ENCODE measurements at regions not wholly inside any gene's neighbourhood (a gene's known extent, or its start where the extent isn't known, plus 50 kb on each side); places are given as distances from the start of the nearest gene placed in this dataset.

DNA sequence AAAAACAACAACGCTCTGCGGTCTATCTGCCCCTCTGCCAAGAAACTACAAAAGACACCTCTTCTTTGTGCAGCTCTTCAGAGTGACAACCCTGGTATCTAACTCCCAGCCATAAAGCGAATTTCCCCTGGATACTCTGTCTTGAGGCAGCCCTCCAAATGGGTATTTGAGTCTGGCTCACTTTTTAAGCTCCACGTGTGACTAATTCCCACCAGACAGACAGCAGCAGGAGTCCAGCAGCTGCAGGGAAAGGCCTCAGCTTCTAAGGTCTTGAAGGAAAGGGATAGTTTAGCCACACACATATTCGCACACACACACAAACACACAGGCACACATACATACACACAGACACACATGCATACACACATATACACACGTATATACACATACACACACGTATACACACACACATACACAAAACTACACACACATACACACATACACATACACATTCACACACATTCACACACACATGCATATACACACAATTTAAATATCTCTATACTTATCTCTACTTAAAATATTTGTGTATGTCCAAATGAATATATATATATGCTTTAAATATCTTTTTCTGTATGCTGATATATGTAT, 188.8 kb downstream of the TSHZ3 start:
- DNase-seq = no peak

GRCh38 chr19:31154021-31154420, 195.2 kb downstream of the TSHZ3 start:
- DNase-seq = no peak

- DNase-seq = no peak
These were observed 196.3 kb downstream of the TSHZ3 start for GRCh38 chr19:31152906-31153305.

DNA sequence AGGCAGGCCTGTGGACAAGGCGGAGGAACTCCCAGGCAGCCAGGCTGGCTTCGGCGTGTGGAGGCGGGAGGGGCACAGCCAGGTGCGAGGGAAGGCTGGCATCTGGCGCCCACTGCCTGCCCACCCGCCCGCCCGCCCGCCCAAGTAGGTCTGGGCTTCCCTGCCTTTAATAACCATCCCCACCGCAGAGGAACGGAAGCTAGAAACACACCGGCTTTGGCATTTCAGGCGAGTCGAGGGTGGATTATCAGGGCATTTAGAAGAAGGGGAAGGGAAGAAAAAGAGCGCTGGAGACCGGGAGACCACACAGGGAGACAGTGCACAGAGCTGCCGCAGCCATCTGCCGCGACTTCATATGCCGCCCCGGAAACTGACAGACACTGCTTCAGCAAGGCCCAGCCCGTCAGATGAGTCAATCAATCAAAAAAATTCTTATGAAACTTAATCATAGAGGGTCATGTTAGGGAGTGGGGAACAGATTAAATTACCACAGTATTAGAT, 199.7 kb downstream of the TSHZ3 start:
- DNase-seq = no peak

GRCh38 chr19:31148671-31149070, 200.6 kb downstream of the TSHZ3 start:
- no peak for DNase-seq

GRCh38 chr19:31147234-31147633, 202.0 kb downstream of the TSHZ3 start:
- DNase-seq = no peak

DNA sequence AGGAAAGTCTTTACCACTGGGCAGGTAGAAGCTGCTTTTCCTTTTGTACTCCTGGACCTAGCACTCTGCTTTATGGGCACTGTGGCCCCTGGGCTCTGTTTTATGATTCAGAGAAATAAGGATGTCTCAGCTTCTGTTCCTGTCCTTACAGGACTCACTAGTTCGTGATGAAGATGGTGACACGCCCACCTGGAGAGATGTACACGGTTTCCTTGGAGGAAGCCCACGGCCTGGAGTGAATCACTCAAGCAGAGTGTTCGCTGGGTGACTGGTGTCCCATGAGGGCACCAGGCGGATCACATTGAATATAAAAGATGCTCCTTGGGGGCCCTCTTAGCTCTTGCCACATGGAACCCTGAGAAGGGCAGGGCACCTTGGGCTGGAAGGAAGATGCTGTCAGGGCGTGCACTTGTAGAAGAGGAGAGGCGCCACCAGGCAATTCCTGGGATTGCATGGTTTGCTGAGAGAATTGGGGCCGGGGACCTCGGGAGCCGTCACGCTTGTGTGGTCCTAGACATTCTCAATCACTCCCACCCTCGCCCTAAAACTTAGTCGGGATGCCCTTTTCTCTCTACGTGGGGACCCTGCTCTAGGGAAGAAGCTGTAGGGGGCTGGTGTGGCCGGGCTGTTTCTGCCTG, 202.6 kb downstream of the TSHZ3 start:
- no peak for DNase-seq

DNA sequence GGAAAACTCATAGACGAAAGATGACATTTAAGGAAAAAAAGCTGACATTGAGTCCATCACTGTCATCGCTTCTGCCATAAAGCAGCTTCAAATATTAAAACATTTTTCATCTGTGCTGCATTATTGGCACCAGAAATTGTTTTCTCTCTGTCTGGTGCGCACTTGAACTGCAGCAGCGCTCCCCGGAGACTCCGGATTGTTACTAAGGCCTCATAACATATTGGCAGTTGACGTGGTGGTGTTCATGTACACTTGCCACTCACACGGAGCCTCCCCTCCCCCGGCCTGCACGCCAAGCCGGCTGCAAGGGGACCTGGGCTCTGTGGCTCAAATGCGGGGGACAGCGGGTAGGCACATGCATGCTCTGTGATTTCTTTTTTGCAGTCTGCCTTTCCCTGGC, 203.2 kb downstream of the TSHZ3 start:
- DNase-seq = no peak

DNA sequence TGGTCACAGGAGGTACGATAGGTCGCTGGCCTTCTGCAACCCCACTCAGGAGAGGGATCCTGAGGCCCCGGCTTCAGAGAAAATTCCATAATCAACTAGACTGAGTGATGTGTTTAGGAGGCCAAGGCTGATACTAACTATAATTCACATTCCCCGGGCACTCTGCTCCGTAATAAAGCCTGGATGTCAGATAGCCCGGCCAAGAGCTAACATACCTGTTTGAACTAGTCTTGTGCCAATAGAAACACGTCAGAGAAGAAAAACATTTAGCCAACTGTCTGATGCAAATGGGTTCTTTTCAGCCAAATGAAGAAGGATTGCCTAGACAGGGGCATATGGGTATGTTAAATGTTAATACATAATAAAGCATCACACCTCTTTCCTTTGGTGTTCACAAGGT, 204.2 kb downstream of the TSHZ3 start:
- no peak for DNase-seq

DNA sequence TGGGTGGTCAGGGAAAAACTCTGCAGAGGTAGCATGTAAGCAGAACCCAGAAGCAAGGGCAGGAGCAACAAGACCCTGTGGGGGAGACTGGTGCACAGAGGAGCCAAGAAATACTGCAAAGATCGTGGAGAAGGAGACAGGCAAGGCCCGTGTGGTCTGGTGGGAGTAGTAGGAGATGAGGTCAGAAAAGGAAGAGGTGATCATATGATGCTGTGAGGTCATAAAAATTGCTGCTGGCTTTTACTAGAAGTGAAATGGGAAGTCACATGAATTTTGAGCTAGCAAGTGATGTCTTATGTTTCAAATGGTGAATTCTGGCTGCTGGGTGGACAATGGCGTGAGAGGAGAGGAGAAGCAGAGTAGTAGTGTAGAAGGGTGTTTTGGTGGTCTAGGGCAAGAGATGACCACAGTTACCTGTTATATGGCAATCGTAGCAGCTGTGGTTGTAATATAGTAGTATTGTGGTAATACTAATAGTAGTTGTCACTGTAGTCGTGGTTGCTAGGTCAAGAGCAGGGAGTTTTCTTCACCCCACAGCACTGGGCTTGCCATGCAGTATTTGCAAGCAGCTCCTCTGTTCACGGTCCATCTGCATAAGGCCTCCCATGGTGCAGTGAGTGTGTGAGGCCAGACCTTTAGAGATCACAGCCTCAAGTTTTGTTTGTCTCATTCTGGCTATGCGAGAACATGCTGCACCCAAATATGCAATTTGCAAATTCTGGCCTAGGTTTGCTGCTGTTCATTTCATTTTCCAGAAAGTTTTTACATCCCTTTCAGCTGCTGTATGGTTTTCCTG, 205.0 kb downstream of the TSHZ3 start:
- DNase-seq = no peak

GRCh38 chr19:31141301-31141700, 207.9 kb downstream of the TSHZ3 start:
- no peak for DNase-seq

GRCh38 chr19:31140717-31141116, 208.5 kb downstream of the TSHZ3 start:
- DNase-seq = no peak

GRCh38 chr19:31139871-31140505, 209.2 kb downstream of the TSHZ3 start:
- no peak for DNase-seq

- DNase-seq = no peak
These were observed 211.2 kb downstream of the TSHZ3 start for GRCh38 chr19:31138077-31138476.

GRCh38 chr19:31135841-31136240, 213.4 kb downstream of the TSHZ3 start:
- no peak for DNase-seq

DNA sequence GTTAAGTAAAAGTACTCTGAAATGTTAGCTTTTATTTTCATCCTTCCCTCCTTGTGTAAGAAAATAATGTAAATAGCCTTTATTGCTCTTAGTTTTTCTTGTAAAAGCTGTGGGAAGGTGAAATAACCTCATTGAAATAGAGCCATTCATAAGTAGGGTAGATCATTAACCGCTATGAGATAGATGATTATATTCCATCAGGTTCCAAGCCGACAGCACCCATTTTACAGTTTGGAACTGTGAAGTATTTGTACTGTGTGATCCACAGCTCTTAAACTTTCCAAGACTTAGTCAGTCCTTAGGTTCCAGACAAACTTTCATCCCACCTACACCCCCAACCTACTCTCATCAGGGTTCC, 216.5 kb downstream of the TSHZ3 start:
- no peak for DNase-seq

GRCh38 chr19:31128291-31128690, 220.9 kb downstream of the TSHZ3 start:
- DNase-seq = no peak

- no peak for DNase-seq
These were observed 221.9 kb downstream of the TSHZ3 start for GRCh38 chr19:31127134-31127967.

DNA sequence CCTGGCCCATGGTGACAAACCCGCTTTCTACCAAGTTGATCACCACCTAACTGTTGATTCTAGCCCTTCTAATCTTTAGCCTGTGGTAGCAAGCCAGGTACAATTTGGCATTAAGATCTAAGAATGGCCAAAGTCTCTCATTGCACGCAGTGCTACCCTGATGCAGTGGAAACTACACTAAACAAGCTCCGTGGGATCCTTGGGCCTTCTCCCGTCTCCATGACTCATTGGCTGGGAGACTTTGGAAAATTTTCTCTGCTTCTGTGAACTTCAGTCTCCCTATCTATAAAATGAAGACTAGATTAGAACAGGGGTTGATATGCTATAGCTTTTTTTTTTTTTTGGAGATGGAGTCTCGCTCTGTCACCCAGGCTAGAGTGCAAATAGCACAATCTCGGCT, 223.0 kb downstream of the TSHZ3 start:
- DNase-seq = no peak

DNA sequence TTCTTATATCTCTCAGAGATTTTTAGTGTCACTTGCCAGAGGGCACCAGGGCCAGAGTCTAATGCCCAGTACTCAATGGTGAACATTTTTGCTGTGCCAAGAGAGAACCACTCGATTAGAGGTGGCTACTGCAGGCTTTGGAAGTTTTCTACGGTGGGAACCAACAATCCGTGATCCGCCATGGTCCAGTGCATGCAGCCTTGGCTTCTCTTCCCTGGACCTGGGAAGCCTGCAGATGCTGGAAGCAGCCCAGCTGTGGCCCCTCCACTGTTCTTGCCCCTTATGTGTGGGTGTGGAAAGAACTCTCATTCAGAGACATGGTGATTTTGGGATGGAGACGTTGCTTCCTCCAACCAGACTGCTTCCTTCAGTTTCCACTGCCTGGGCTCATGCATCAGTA, 224.2 kb downstream of the TSHZ3 start:
- no peak for DNase-seq

DNA sequence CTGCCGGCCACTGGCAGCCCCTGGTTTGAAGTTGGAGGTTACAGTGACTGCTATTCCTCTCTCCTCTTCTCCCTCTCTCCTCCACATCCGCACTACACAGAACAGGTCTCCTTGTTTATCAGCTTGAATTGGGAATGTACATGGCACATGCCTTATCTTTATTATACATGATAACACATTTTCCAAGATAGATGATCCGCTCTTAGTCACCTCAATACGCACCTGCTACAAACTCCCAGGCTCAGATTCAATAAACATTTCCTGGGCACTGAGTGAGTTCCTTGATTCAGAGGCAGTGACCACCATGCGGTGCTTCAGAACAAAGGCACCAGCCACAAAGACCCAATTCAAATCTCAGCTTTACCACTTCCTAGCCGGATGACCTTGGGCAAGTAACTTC, 227.7 kb downstream of the TSHZ3 start:
- DNase-seq = no peak

- DNase-seq = no peak
These were observed 228.3 kb downstream of the TSHZ3 start for GRCh38 chr19:31120952-31121351.
